ENCODE measurements at regions not wholly inside any gene's neighbourhood (a gene's known extent, or its start where the extent isn't known, plus 50 kb on each side); places are given as distances from the start of the nearest gene placed in this dataset.

DNA sequence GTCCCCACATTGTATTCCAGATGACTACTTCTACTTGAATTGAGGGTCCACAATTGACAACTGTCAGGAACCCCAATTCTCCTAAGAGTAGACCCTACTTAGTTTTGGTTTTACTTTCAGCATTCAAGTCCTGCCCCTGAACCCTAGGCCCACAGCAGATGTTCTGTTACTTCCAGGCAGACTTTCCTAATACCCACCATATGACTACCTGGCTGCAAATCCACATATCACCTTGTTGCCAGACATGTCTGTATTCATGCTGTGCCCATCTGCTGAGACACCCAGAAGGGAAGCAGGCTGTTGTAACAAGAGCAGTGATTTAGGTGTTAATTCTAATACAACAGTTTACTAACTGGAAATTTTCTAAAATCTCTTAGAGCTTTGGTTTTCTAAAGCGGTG, 235.1 kb upstream of the CCDC54 start:
- Histone ChIP-seq H3K36me3 (no peaks in the 10 kb centered on the region), H3K4me3 (no peak overlapping the region), H3K9me3 (no peaks in the 10 kb centered on the region), H3K27ac (no peak overlapping the region), H3K27me3 (no peaks in the 10 kb centered on the region), H3K4me1 (no peaks in the 10 kb centered on the region)
- FAIRE-seq (no peak), ATAC-seq (no peak), DNase-seq (no peak)
- 88 to 89% methylated on average over 1 of the region's 1 CpG for WGBS, 2 donors
- intact Hi-C loops (cut with DNase I), result no loop called here
- TF ChIP-seq, protein P1, sequence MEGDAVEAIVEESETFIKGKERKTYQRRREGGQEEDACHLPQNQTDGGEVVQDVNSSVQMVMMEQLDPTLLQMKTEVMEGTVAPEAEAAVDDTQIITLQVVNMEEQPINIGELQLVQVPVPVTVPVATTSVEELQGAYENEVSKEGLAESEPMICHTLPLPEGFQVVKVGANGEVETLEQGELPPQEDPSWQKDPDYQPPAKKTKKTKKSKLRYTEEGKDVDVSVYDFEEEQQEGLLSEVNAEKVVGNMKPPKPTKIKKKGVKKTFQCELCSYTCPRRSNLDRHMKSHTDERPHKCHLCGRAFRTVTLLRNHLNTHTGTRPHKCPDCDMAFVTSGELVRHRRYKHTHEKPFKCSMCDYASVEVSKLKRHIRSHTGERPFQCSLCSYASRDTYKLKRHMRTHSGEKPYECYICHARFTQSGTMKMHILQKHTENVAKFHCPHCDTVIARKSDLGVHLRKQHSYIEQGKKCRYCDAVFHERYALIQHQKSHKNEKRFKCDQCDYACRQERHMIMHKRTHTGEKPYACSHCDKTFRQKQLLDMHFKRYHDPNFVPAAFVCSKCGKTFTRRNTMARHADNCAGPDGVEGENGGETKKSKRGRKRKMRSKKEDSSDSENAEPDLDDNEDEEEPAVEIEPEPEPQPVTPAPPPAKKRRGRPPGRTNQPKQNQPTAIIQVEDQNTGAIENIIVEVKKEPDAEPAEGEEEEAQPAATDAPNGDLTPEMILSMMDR (IDR thresholded peaks at IDR 0.05), result no peak

DNA sequence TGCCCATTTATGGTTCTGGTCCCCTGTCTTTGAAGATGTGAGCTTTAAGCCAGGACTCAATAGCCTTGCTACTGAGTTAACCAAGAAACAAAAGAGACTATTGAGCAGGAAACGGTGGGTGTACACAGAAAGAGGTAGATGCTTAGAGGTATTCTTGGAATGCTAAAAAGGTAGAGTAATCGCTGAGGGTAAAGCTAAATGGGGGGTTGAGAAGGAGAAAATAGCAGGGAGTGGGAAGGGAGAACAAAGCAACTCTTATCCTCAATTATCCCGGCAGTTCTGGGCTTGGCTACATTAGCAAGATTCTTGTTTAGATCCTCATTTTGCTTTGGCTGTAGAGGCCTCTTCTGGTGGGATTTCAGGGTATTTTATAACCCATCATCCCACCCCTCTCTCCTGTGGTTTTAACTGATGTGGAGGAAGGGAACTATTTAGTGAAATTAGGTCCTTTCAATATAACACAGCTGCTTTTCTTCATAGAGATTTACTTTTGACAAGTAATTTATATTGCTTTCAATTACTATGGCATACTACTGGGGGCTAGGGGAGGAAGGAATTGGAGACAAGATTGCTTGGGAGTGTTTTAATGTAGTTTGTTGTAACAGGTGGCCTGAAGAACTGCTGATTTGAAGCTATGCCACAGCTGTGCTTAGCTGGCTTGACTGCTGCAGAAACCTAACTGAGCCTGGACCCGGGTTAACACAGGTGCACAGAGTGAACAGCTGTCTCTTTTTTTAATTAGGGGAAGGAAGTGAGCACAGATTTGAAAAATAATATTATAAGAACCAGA, 234.3 kb upstream of the CCDC54 start:
- TF ChIP-seq, protein P1 (IDR thresholded peaks at IDR 0.05), result no peak

DNA sequence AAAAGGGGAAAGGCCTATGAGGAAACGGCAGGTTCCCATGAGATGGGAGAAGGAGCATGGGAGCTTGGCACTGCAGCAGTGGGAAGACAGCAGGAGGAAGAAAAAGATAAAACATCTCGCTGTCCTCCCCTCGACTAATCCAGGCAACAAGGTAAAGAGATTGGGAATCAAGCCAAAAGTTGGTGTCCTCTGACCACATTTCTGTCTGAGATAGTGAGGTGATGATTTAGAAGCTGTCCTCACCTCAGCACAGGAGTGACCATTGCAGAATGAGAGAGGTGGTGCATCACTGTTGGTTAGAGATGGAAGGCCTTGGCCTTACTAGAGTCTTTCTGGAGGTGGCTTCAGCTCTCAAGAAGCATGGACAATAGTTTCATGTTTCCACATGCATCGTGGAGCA, 226.6 kb upstream of the CCDC54 start:
- Histone ChIP-seq H3K9me3 (no peaks in the 10 kb centered on the region), H3K27me3 (no peaks in the 10 kb centered on the region), H3K4me3 (no peak overlapping the region), H3K36me3 (no peaks in the 10 kb centered on the region), H3K4me1 (no peaks in the 10 kb centered on the region), H3K27ac (no peak overlapping the region)
- 75 to 81% methylated on average over 4 of the region's 4 CpGs for WGBS, 2 donors
- DNase-seq (no peak), FAIRE-seq (no peak), ATAC-seq (no peak)
- intact Hi-C loops (cut with DNase I), result no loop called here
- TF ChIP-seq, protein P1 (IDR thresholded peaks at IDR 0.05), result no peak

More for the DNA sequence above, 234.3 kb upstream of the CCDC54 start:
- Histone ChIP-seq H3K4me3 (no peak overlapping the region), H3K27ac (no peak overlapping the region), H3K4me1 (no peaks in the 10 kb centered on the region), H3K36me3 (no peaks in the 10 kb centered on the region), H3K9me3 (no peaks in the 10 kb centered on the region), H3K27me3 (no peaks in the 10 kb centered on the region)
- intact Hi-C loops (cut with DNase I), result no loop called here
- FAIRE-seq (no peak), ATAC-seq (no peak), DNase-seq (no peak)
- 9 to 11% methylated on average over 4 of the region's 4 CpGs for WGBS, 2 donors

GRCh38 chr3:107153981-107154380, 223.3 kb upstream of the CCDC54 start:
- no peak for FAIRE-seq
- WGBS, 2 donors, result 60 to 71% methylated on average over 4 of the region's 4 CpGs
- DNase-seq, result no peak

GRCh38 chr3:107172411-107172810, 204.8 kb upstream of the CCDC54 start:
- TF ChIP-seq, protein P1 (IDR thresholded peaks at IDR 0.05), result no peak
- no peak for ATAC-seq
- WGBS, 2 donors, result 65 to 72% methylated on average over 1 of the region's 1 CpG

More at GRCh38 chr3:107153981-107154380, 223.3 kb upstream of the CCDC54 start:
- no peaks in the 10 kb centered on the region for H3K27me3 ChIP-seq
- H3K27ac ChIP-seq, result no peak overlapping the region
- no peaks in the 10 kb centered on the region for H3K4me1 ChIP-seq
- H3K9me3 ChIP-seq, result no peaks in the 10 kb centered on the region
- H3K4me3 ChIP-seq, result no peak overlapping the region
- no peak for ATAC-seq
- H3K36me3 ChIP-seq, result no peaks in the 10 kb centered on the region
- intact Hi-C loops (cut with DNase I), result no loop called here
- TF ChIP-seq, protein P1 (IDR thresholded peaks at IDR 0.05), result no peak

More at GRCh38 chr3:107172411-107172810, 204.8 kb upstream of the CCDC54 start:
- intact Hi-C loops (cut with DNase I), result no loop called here
- H3K4me3 ChIP-seq, result no peak overlapping the region
- DNase-seq (no peak), FAIRE-seq (no peak)
- no peak overlapping the region for H3K27ac ChIP-seq
- no peaks in the 10 kb centered on the region for H3K4me1 ChIP-seq
- H3K9me3 ChIP-seq, result no peaks in the 10 kb centered on the region
- H3K36me3 ChIP-seq, result no peaks in the 10 kb centered on the region
- H3K27me3 ChIP-seq, result no peaks in the 10 kb centered on the region

Measured in pancreas (tissue), 10 donors.